H1 (cell line): ENCODE measurements at regions not wholly inside any gene's neighbourhood (a gene's known extent, or its start where the extent isn't known, plus 50 kb on each side); places are given as distances from the start of the nearest gene placed in this dataset.

ENCODE experiments used
- CTCF ChIA-PET: fragments of 300-600 bp; sonication (Branson Sonifier 250); formaldehyde crosslinking; loops from one replicate; lab custom pipeline; 2021; ENCODE audit not compliant: partially characterized antibody; lab: Charles Lee
- POLR2A ChIA-PET: fragments of 300-600 bp; sonication (Branson Sonifier 250); formaldehyde crosslinking; loops from one replicate; lab custom pipeline; 2021; ENCODE audit warnings: inconsistent platforms; ENCODE audit not compliant: partially characterized antibody; lab: Charles Lee
- DNase-seq, 2 experiments: peaks; one replicate each; pipeline versions ENCODE4 v3.0.0 to v3.0.0-alpha.2; 2010 to 2022; ENCODE audit warnings: low spot score in 2 of 2, low read depth in 1 of 2, mixed read lengths in 1 of 2
- FAIRE-seq: peaks from 2 replicates; lab custom pipeline; 2011; peaks lifted over from hg19 to GRCh38; lab: Jason Lieb, UNC
- H2AFZ ChIP-seq: 2 replicates; pipeline ENCODE4 v1.8.1; 2012; ENCODE audit warnings: low read length, inconsistent platforms
- H2AK5ac ChIP-seq: 2 replicates; pipeline ENCODE4 v1.6.1; 2013; ENCODE audit warnings: low read depth, low read length
- H2BK120ac ChIP-seq: replicated peaks from 2 replicates; pipeline ENCODE3; 2013; ENCODE audit warnings: low read depth, low read length, inconsistent platforms
- H2BK12ac ChIP-seq: 2 replicates; pipeline ENCODE4 v1.6.1; 2013; ENCODE audit warnings: low read depth, low read length
- H2BK15ac ChIP-seq: 2 replicates; pipeline ENCODE4 v1.6.1; 2013; ENCODE audit warnings: low read length
- H2BK20ac ChIP-seq: 2 replicates; pipeline ENCODE4 v1.6.1; 2013; ENCODE audit warnings: low read length
- H2BK5ac ChIP-seq: 2 replicates; pipeline ENCODE4 v1.6.1; 2013; ENCODE audit warnings: low read depth, low read length
- H3K14ac ChIP-seq: 2 replicates; pipeline ENCODE4 v1.6.1; 2013; ENCODE audit warnings: inconsistent platforms; ENCODE audit not compliant: insufficient read length
- H3K18ac ChIP-seq: 2 replicates; pipeline ENCODE4 v1.6.1; 2013; ENCODE audit warnings: low read length; ENCODE audit errors: extremely low read depth
- H3K23ac ChIP-seq: 2 replicates; pipeline ENCODE4 v1.6.1; 2013; ENCODE audit warnings: inconsistent platforms; ENCODE audit not compliant: insufficient read length
- H3K23me2 ChIP-seq: 2 replicates; pipeline ENCODE4 v1.6.1; 2013; ENCODE audit warnings: low read depth, low read length
- H3K27ac ChIP-seq: 2 replicates; pipeline ENCODE4 v1.6.1; 2011; ENCODE audit warnings: low read depth, low read length, inconsistent platforms
- H3K27me3 ChIP-seq, 4 experiments: replicated peaks in 1 of 4; 1 replicate in 1 of 4; 2 replicates in 3 of 4; pipeline versions ENCODE4 v1.6.1 to v1.8.1; 2011 to 2013; ENCODE audit warnings: low read length in 3 of 4, mild to moderate bottlenecking in 3 of 4, inconsistent platforms in 2 of 4, mixed read lengths in 2 of 4, moderate library complexity in 1 of 4; ENCODE audit not compliant: control insufficient read depth in 3 of 4, insufficient read depth in 3 of 4; ENCODE audit errors: extremely low read depth in 1 of 4
- H3K36me3 ChIP-seq, 4 experiments: 2 replicates each; pipeline versions ENCODE4 v1.6.1 to v1.8.1; 2011 to 2013; ENCODE audit warnings: mild to moderate bottlenecking in 4 of 4, low read length in 3 of 4, moderate library complexity in 2 of 4, control low read depth in 1 of 4, inconsistent platforms in 1 of 4; ENCODE audit not compliant: insufficient read depth in 4 of 4, control insufficient read depth in 2 of 4
- H3K4ac ChIP-seq: replicated peaks from 2 replicates; pipeline ENCODE3; 2013; ENCODE audit warnings: low read length, low read depth, mixed read lengths, inconsistent platforms; ENCODE audit not compliant: insufficient read length
- H3K4me1 ChIP-seq, 4 experiments: replicated peaks in 1 of 4; 1 replicate in 1 of 4; 2 replicates in 3 of 4; pipeline versions ENCODE4 v1.6.1 to v1.8.1; 2011 to 2013; ENCODE audit warnings: low read length in 3 of 4, inconsistent platforms in 2 of 4, mixed read lengths in 1 of 4; ENCODE audit not compliant: insufficient read depth in 4 of 4, control insufficient read depth in 3 of 4
- H3K4me2 ChIP-seq, 2 experiments: 2 replicates each; pipeline versions ENCODE4 v1.6.1 to v1.8.1; 2011 to 2013; ENCODE audit warnings: low read depth in 2 of 2, low read length in 2 of 2, control low read depth in 1 of 2, inconsistent platforms in 1 of 2, mild to moderate bottlenecking in 1 of 2; ENCODE audit not compliant: insufficient read depth in 1 of 2
- H3K4me3 ChIP-seq, 4 experiments: fragments of 200-600, 300-600 bp in 1 of 4; sonication (generic), shearing (Covaris generic), sonication (Bioruptor Twin) in 1 of 4; 2 replicates each; pipeline versions ENCODE4 v1.5.1 to v1.8.1; 2011 to 2016; ENCODE audit warnings: low read length in 4 of 4, low read depth in 3 of 4, control low read depth in 2 of 4, inconsistent platforms in 2 of 4, mild to moderate bottlenecking in 2 of 4, mixed read lengths in 1 of 4, moderate library complexity in 1 of 4; ENCODE audit not compliant: insufficient read depth in 2 of 4; ENCODE audit errors: extremely low read depth in 1 of 4
- H3K56ac ChIP-seq: replicated peaks from 2 replicates; pipeline ENCODE3; 2013; ENCODE audit warnings: low read depth, mild to moderate bottlenecking, mixed read lengths, low read length, inconsistent platforms; ENCODE audit not compliant: insufficient read length
- H3K79me1 ChIP-seq: 2 replicates; pipeline ENCODE4 v1.6.1; 2013; ENCODE audit warnings: low read depth, low read length, control low read depth
- H3K79me2 ChIP-seq, 2 experiments: 2 replicates each; pipeline versions ENCODE4 v1.6.1 to v1.8.1; 2012 to 2013; ENCODE audit warnings: low read length in 2 of 2, mild to moderate bottlenecking in 2 of 2, inconsistent platforms in 1 of 2; ENCODE audit not compliant: insufficient read depth in 2 of 2, control insufficient read depth in 1 of 2
- H3K9ac ChIP-seq, 4 experiments: replicated peaks in 1 of 4; 1 replicate in 1 of 4; 2 replicates in 3 of 4; pipeline versions ENCODE4 v1.6.1 to v1.8.1; 2011 to 2013; ENCODE audit warnings: low read depth in 3 of 4, low read length in 3 of 4, control low read depth in 2 of 4, mild to moderate bottlenecking in 2 of 4, moderate library complexity in 2 of 4, inconsistent platforms in 1 of 4; ENCODE audit errors: extremely low read depth in 1 of 4
- H3K9me3 ChIP-seq, 2 experiments: 2 replicates each; pipeline versions ENCODE4 v1.6.1 to v1.8.1; 2012 to 2013; ENCODE audit warnings: mild to moderate bottlenecking in 2 of 2, moderate library complexity in 2 of 2, control low read depth in 1 of 2, inconsistent platforms in 1 of 2, low read depth in 1 of 2, low read length in 1 of 2, mixed read lengths in 1 of 2; ENCODE audit not compliant: insufficient read depth in 2 of 2
- H4K20me1 ChIP-seq, 2 experiments: replicated peaks in 1 of 2; 2 replicates each; pipeline versions ENCODE3 to v1.8.1; 2011 to 2013; ENCODE audit warnings: inconsistent platforms in 2 of 2, low read length in 2 of 2, mild to moderate bottlenecking in 1 of 2; ENCODE audit not compliant: insufficient read depth in 2 of 2, control insufficient read depth in 1 of 2
- H4K5ac ChIP-seq: 2 replicates; pipeline ENCODE4 v1.6.1; 2013; ENCODE audit warnings: low read length, low read depth, mixed read lengths, inconsistent platforms; ENCODE audit not compliant: insufficient read length
- H4K8ac ChIP-seq: 2 replicates; pipeline ENCODE4 v1.8.0; 2013; ENCODE audit warnings: mild to moderate bottlenecking, moderate library complexity, low read length, inconsistent platforms; ENCODE audit not compliant: insufficient read depth; ENCODE audit errors: extremely low read depth
- H4K91ac ChIP-seq: replicated peaks from 2 replicates; pipeline ENCODE3; 2013; ENCODE audit warnings: low read length, mixed read lengths, inconsistent platforms; ENCODE audit not compliant: insufficient read length
- HDAC6 ChIP-seq: IDR thresholded peaks from one replicate; pipeline ENCODE4 v1.7.1; 2012; ENCODE audit warnings: low read depth, mild to moderate bottlenecking, inconsistent platforms, low read length, moderate library complexity
- MAX ChIP-seq: IDR thresholded peaks from 2 replicates; pipeline ENCODE4 v1.6.1; 2012; ENCODE audit warnings: inconsistent platforms
- RAD21 ChIP-seq, 2 experiments: IDR thresholded peaks in 1 of 2; conservative IDR thresholded peaks in 1 of 2; 2 replicates each; pipeline ENCODE4 v1.6.1; 2011; ENCODE audit warnings: low read depth in 2 of 2, low read length in 2 of 2, improper control_type of control experiment in 1 of 2, inconsistent platforms in 1 of 2, mild to moderate bottlenecking in 1 of 2, moderate library complexity in 1 of 2
- RBBP5 ChIP-seq: IDR thresholded peaks from 2 replicates; pipeline ENCODE4 v1.7.1; 2012; ENCODE audit warnings: low read depth, mild to moderate bottlenecking, inconsistent platforms, low read length, moderate library complexity, borderline replicate concordance
- SP2 ChIP-seq: IDR thresholded peaks from 2 replicates; pipeline ENCODE4 v1.6.1; 2012; ENCODE audit warnings: mild to moderate bottlenecking, low read length, inconsistent platforms
- YY1 ChIP-seq: IDR thresholded peaks from 2 replicates; pipeline ENCODE4 v1.6.1; 2011; ENCODE audit warnings: low read depth, mild to moderate bottlenecking, low read length
- WGBS, 2 experiments: shearing (Covaris generic) in 1 of 2; methylation state at CpG; one replicate each; pipeline versions ENCODE4 v1.1.6 to v1.1.7; 2013 to 2015; ENCODE audit warnings: low lambda C conversion rate in 2 of 2, mixed read lengths in 2 of 2, inconsistent platforms in 1 of 2, low coverage in 1 of 2, missing lambda C conversion rate in 1 of 2; ENCODE audit not compliant: insufficient replicate concordance in 2 of 2, insufficient coverage in 1 of 2, insufficient read length in 1 of 2; ENCODE audit errors: extremely low coverage in 1 of 2, missing lambda C conversion rate in 1 of 2; 5-methylcytosine and 5-hydroxymethylcytosine counted together
- TF ChIP-seq, protein P1 (sequence below), 3 experiments: IDR thresholded peaks; 1 replicate in 2 of 3; 2 replicates in 1 of 3; pipeline versions ENCODE4 v1.5.1 to v1.6.1; 2011; ENCODE audit warnings: low read length in 3 of 3, mild to moderate bottlenecking in 3 of 3, inconsistent platforms in 2 of 3, low read depth in 1 of 3, moderate library complexity in 1 of 3; ENCODE audit not compliant: insufficient read depth in 1 of 3; ENCODE audit errors: control extremely low read depth in 1 of 3

GRCh38 chr6:142537612-142538478 is 236.0 kb downstream of the ADGRG6 start:
- no peaks in the 10 kb centered on the region for H3K79me2 ChIP-seq
- no peak overlapping the region for H3K14ac ChIP-seq
- no peak overlapping the region; the same call in 1 of the 2 replicates for H3K18ac ChIP-seq
- H4K91ac ChIP-seq: no peak overlapping the region
- H2AFZ ChIP-seq: peak overlapping the region; percentile 100
- H3K4ac ChIP-seq: no peak overlapping the region
- H3K9me3 ChIP-seq: peaks cover 24 to 31% of the 10 kb centered on the region in 2 experiments
- no peak overlapping the region for H4K5ac ChIP-seq
- H3K4me3 ChIP-seq: no peak overlapping the region
- 71% methylated on average over 10 of the region's 11 CpGs; no CpG with 5 or more reads in 1 of the 2 experiments for WGBS, 2 experiments
- no peak overlapping the region for H3K27ac ChIP-seq
- ChIA-PET CTCF (interaction anchor here (0.6 to 4.4 kb wide), 15 partner anchors 9 to 1194 kb away, joined by 3 to 36 read pairs (median 3); no protein-coding TSS in a partner anchor), POLR2A (no interaction called here)
- no peak overlapping the region for H4K8ac ChIP-seq
- H4K20me1 ChIP-seq: no peaks in the 10 kb centered on the region
- H2BK120ac ChIP-seq: no peak overlapping the region
- 0 out of 2 replicates have a peak overlapping the region, but pooled peaks have one; percentile 27 for H2BK12ac ChIP-seq
- no peaks in the 10 kb centered on the region for H3K23me2 ChIP-seq
- no peak overlapping the region for H3K23ac ChIP-seq
- FAIRE-seq (no peak), DNase-seq (peak; percentile 9 to 79)
- H2AK5ac ChIP-seq: no peak overlapping the region
- peak; percentile 81 to 84 for TF ChIP-seq RAD21 (IDR thresholded peaks at IDR 0.05 in 1 of 2, conservative IDR thresholded peaks at IDR 0.05 in 1 of 2; ENCODE audit: low read depth in 2 of 2, low read length in 2 of 2)
- TF ChIP-seq SP2: no peak
- TF ChIP-seq YY1: peak; percentile 86; the same call in 1 of the 2 replicates
- no peak for TF ChIP-seq RBBP5
- no peak for TF ChIP-seq HDAC6
- 0 out of 2 replicates have a peak, but pooled peaks have one; percentile 10 for TF ChIP-seq MAX
- TF ChIP-seq, protein P1, sequence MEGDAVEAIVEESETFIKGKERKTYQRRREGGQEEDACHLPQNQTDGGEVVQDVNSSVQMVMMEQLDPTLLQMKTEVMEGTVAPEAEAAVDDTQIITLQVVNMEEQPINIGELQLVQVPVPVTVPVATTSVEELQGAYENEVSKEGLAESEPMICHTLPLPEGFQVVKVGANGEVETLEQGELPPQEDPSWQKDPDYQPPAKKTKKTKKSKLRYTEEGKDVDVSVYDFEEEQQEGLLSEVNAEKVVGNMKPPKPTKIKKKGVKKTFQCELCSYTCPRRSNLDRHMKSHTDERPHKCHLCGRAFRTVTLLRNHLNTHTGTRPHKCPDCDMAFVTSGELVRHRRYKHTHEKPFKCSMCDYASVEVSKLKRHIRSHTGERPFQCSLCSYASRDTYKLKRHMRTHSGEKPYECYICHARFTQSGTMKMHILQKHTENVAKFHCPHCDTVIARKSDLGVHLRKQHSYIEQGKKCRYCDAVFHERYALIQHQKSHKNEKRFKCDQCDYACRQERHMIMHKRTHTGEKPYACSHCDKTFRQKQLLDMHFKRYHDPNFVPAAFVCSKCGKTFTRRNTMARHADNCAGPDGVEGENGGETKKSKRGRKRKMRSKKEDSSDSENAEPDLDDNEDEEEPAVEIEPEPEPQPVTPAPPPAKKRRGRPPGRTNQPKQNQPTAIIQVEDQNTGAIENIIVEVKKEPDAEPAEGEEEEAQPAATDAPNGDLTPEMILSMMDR (IDR thresholded peaks at IDR 0.05; ENCODE audit: control extremely low read depth in 1 of 3, insufficient read depth in 1 of 3, low read depth in 1 of 3, low read length in 3 of 3): peak; percentile 53 to 80 (median 67)
- H3K36me3 ChIP-seq: no peaks in the 10 kb centered on the region; a peak in 1 of 8 replicates
- no peaks in the 10 kb centered on the region for H3K27me3 ChIP-seq
- no peaks in the 10 kb centered on the region for H3K79me1 ChIP-seq
- H2BK20ac ChIP-seq: no peak overlapping the region
- H3K56ac ChIP-seq: no peak overlapping the region
- H2BK5ac ChIP-seq: no peak overlapping the region
- no peak overlapping the region for H2BK15ac ChIP-seq
- no peaks in the 10 kb centered on the region for H3K4me1 ChIP-seq
- no peak overlapping the region for H3K4me2 ChIP-seq
- no peak overlapping the region for H3K9ac ChIP-seq
